Mucosa of gallbladder (tissue), 1 donor: ENCODE measurements at regions not wholly inside any gene's neighbourhood (a gene's known extent, or its start where the extent isn't known, plus 50 kb on each side); places are given as distances from the start of the nearest gene placed in this dataset.

Experiments used
- DNase-seq: peaks from one replicate; pipeline ENCODE4 v3.0.0-alpha.2; 2020; ENCODE audit warnings: low spot score
- donor health status: DM: no; HTN: no; CAD: no.

- DNase-seq = no peak
Measured at GRCh38 chr13:68473834-68474326, 1243.7 kb upstream of the PCDH9 start.

- no peak for DNase-seq
Measured at GRCh38 chr13:68467160-68467559, 1237.0 kb upstream of the PCDH9 start.

GRCh38 chr13:68440874-68441273 lies 1210.7 kb upstream of the PCDH9 start:
- DNase-seq = no peak

GRCh38 chr13:68439817-68440216 lies 1209.7 kb upstream of the PCDH9 start:
- no peak for DNase-seq

- DNase-seq = no peak
Measured at GRCh38 chr13:68428292-68428691, 1198.2 kb upstream of the PCDH9 start.

GRCh38 chr13:68417801-68418200 lies 1187.7 kb upstream of the PCDH9 start:
- DNase-seq = no peak

GRCh38 chr13:68410007-68410406 lies 1179.9 kb upstream of the PCDH9 start:
- DNase-seq = no peak

GRCh38 chr13:68390987-68391386 lies 1160.9 kb upstream of the PCDH9 start:
- no peak for DNase-seq

- no peak for DNase-seq
Measured at GRCh38 chr13:68386808-68387207, 1156.7 kb upstream of the PCDH9 start.

- DNase-seq = no peak
Measured at GRCh38 chr13:68380041-68380973, 1150.2 kb upstream of the PCDH9 start.

GRCh38 chr13:68378294-68378693 lies 1148.2 kb upstream of the PCDH9 start:
- DNase-seq = no peak

GRCh38 chr13:68375004-68375403 lies 1144.9 kb upstream of the PCDH9 start:
- no peak for DNase-seq

GRCh38 chr13:68369739-68370138 lies 1139.6 kb upstream of the PCDH9 start:
- DNase-seq = no peak

GRCh38 chr13:68368922-68369321 lies 1138.8 kb upstream of the PCDH9 start:
- no peak for DNase-seq

- DNase-seq = no peak
Measured at GRCh38 chr13:68359105-68359504, 1129.0 kb upstream of the PCDH9 start.

- no peak for DNase-seq
Measured at GRCh38 chr13:68358294-68358705, 1128.2 kb upstream of the PCDH9 start.

GRCh38 chr13:68350554-68350953 lies 1120.4 kb upstream of the PCDH9 start:
- DNase-seq = no peak

- no peak for DNase-seq
Measured at GRCh38 chr13:68347220-68347619, 1117.1 kb upstream of the PCDH9 start.

- no peak for DNase-seq
Measured at GRCh38 chr13:68345963-68346531, 1115.9 kb upstream of the PCDH9 start.

GRCh38 chr13:68323124-68323523 lies 1093.0 kb upstream of the PCDH9 start:
- DNase-seq = no peak

GRCh38 chr13:68319384-68319783 lies 1089.2 kb upstream of the PCDH9 start:
- DNase-seq = no peak

GRCh38 chr13:68304286-68304893 lies 1074.3 kb upstream of the PCDH9 start:
- DNase-seq = no peak

- DNase-seq = no peak
Measured at GRCh38 chr13:68293631-68294030, 1063.5 kb upstream of the PCDH9 start.
